K562 (cell line): ENCODE measurements at regions not wholly inside any gene's neighbourhood (a gene's known extent, or its start where the extent isn't known, plus 50 kb on each side); places are given as distances from the start of the nearest gene placed in this dataset.

Experiments used
- ATAC-seq: fragments of 200-7000 bp; cut with Tn5 transposase; 3 replicates; pipeline ENCODE4 v1.9.1; 2020; ENCODE audit warnings: moderate library complexity
- BruUV-seq: library from RNA; stranded (reverse); fragments of 400-500 nt; replicated peaks from 2 replicates; lab custom pipeline; 2021; lab: Mats Ljungman, UMichigan
- CTCF ChIA-PET: fragments of 300-600 bp; formaldehyde crosslinking; extraction: SDS; loops from one replicate; lab custom pipeline; 2021; ENCODE audit warnings: low intra/inter-chr PET ratio; lab: Yijun Ruan, JAX
- POLR2A ChIA-PET: fragments of 300-600, 350-650 bp; sonication (Branson Sonifier 250); formaldehyde crosslinking; extraction: SDS; loops from one replicate; lab custom pipeline; 2021; ENCODE audit warnings: antibody characterized with exemption, inconsistent platforms; lab: Yijun Ruan, JAX
- DNase-seq, 4 experiments: peaks; one replicate each; pipeline versions ENCODE4 v3.0.0 to v3.0.0-alpha.2; 2011 to 2018; ENCODE audit warnings: low spot score in 3 of 4, mixed read lengths in 3 of 4; ENCODE audit errors: extremely low read depth in 1 of 4
- FAIRE-seq: peaks from 2 replicates; lab custom pipeline; 2011; peaks lifted over from hg19 to GRCh38; lab: Jason Lieb, UNC
- H2AFZ ChIP-seq: 2 replicates; pipeline ENCODE4 v1.6.0; 2011; ENCODE audit warnings: low read depth, low read length, control low read depth, inconsistent platforms
- H3K27ac ChIP-seq: fragments of 200-600 bp; 3 replicates; pipeline ENCODE4 v1.8.0; 2011; ENCODE audit warnings: low read depth, mild to moderate bottlenecking, control low read depth, inconsistent platforms, low read length, moderate library complexity, mixed read lengths; ENCODE audit errors: extremely low read depth
- H3K27me3 ChIP-seq, 2 experiments: fragments of 300-600 bp in 1 of 2; 2 replicates in 1 of 2; 3 replicates in 1 of 2; pipeline versions ENCODE4 v1.6.0 to v1.8.0; 2011; ENCODE audit warnings: inconsistent platforms in 2 of 2, low read length in 2 of 2, mild to moderate bottlenecking in 1 of 2, mixed read lengths in 1 of 2, moderate library complexity in 1 of 2; ENCODE audit not compliant: control insufficient read depth in 2 of 2, insufficient read depth in 2 of 2
- H3K36me3 ChIP-seq: fragments of 300-600 bp; 3 replicates; pipeline ENCODE4 v1.8.0; 2011; ENCODE audit warnings: mild to moderate bottlenecking, low read length, inconsistent platforms; ENCODE audit not compliant: control insufficient read depth, insufficient read depth
- H3K4me1 ChIP-seq, 2 experiments: fragments of 200-600 bp in 1 of 2; replicated peaks in 1 of 2; 2 replicates in 1 of 2; 3 replicates in 1 of 2; pipeline versions ENCODE4 v1.5.1 to v1.8.0; 2011; ENCODE audit warnings: inconsistent platforms in 2 of 2, low read length in 2 of 2, mild to moderate bottlenecking in 1 of 2, mixed read lengths in 1 of 2, moderate library complexity in 1 of 2; ENCODE audit not compliant: control insufficient read depth in 2 of 2, insufficient read depth in 2 of 2
- H3K4me2 ChIP-seq: 2 replicates; pipeline ENCODE4 v1.6.1; 2011; ENCODE audit warnings: low read length, control low read depth, inconsistent platforms, mixed read lengths; ENCODE audit not compliant: insufficient read depth
- H3K4me3 ChIP-seq: fragments of 200-600 bp; sonication (generic), shearing (Covaris generic); 2 replicates; pipeline ENCODE4 v1.5.1; 2016; ENCODE audit warnings: control low read depth, inconsistent platforms
- H3K79me2 ChIP-seq: fragments of 200-600 bp; 3 replicates; pipeline ENCODE4 v1.8.0; 2011; ENCODE audit warnings: low read length, inconsistent platforms; ENCODE audit not compliant: control insufficient read depth, insufficient read depth
- H3K9ac ChIP-seq, 2 experiments: 2 replicates each; pipeline versions ENCODE4 v1.6.0 to v1.6.1; 2011; ENCODE audit warnings: low read depth in 2 of 2, low read length in 2 of 2, control low read depth in 1 of 2, inconsistent platforms in 1 of 2, mild to moderate bottlenecking in 1 of 2, mixed read lengths in 1 of 2; ENCODE audit not compliant: insufficient read depth in 1 of 2
- H3K9me1 ChIP-seq: one replicate; pipeline ENCODE4 v1.6.0; 2011; ENCODE audit warnings: inconsistent platforms, mild to moderate bottlenecking, low read length, moderate library complexity; ENCODE audit not compliant: control insufficient read depth, insufficient read depth
- H3K9me3 ChIP-seq: replicated peaks from 2 replicates; pipeline ENCODE4 v1.5.1; 2011; ENCODE audit warnings: low read depth, low read length, inconsistent platforms; ENCODE audit not compliant: control insufficient read depth, insufficient read depth
- H4K20me1 ChIP-seq: replicated peaks from 2 replicates; pipeline ENCODE4 v1.6.1; 2011; ENCODE audit warnings: low read length, inconsistent platforms, mixed read lengths; ENCODE audit not compliant: control insufficient read depth, insufficient read depth
- ARID1B ChIP-seq: fragments of 450-650 bp; IDR thresholded peaks from 2 replicates; pipeline ENCODE4 v1.6.1; 2016; ENCODE audit warnings: antibody characterized with exemption, mild to moderate bottlenecking, inconsistent platforms
- BRCA1 ChIP-seq, 2 experiments: fragments of 450-650 bp in 1 of 2; sonication (generic) in 1 of 2; formaldehyde crosslinking in 1 of 2; IDR thresholded peaks; 2 replicates each; pipeline versions ENCODE4 v1.5.0 to v1.6.1; 2017 to 2020; ENCODE audit warnings: mild to moderate bottlenecking in 1 of 2, missing genetic modification reagents in 1 of 2
- KDM4B ChIP-seq, 2 experiments: fragments of 450-650 bp in 1 of 2; sonication (generic) in 1 of 2; IDR thresholded peaks; 2 replicates each; pipeline ENCODE4 v1.6.1; 2016 to 2017; ENCODE audit warnings: borderline replicate concordance in 2 of 2, antibody characterized with exemption in 1 of 2, low read depth in 1 of 2, mild to moderate bottlenecking in 1 of 2
- NCOR1 ChIP-seq: fragments of 450-650 bp; IDR thresholded peaks from 2 replicates; pipeline ENCODE4 v1.6.1; 2016; ENCODE audit warnings: mild to moderate bottlenecking, moderate library complexity
- PHF20 ChIP-seq: fragments of 450-650 bp; IDR thresholded peaks from 2 replicates; pipeline ENCODE4 v1.6.1; 2018; ENCODE audit not compliant: partially characterized antibody
- PTBP1 ChIP-seq: fragments of 200-400 bp; formaldehyde crosslinking; IDR thresholded peaks from 2 replicates; pipeline ENCODE4 v1.6.1; 2017; ENCODE audit warnings: low read depth, low read length
- SREBF2 ChIP-seq: sonication (generic); formaldehyde crosslinking; IDR thresholded peaks from 2 replicates; pipeline ENCODE4 v1.4.0; 2020; ENCODE audit warnings: mild to moderate bottlenecking, missing genetic modification reagents
- ZNF12 ChIP-seq: sonication (generic); formaldehyde crosslinking; IDR thresholded peaks from 2 replicates; pipeline ENCODE4 v1.4.0; 2020; ENCODE audit warnings: mild to moderate bottlenecking, missing genetic modification reagents
- ZNF133 ChIP-seq: fragments of 250-450 bp; sonication (Bioruptor Pico); IDR thresholded peaks from 2 replicates; pipeline ENCODE4 v1.4.0; 2020; ENCODE audit warnings: mild to moderate bottlenecking
- ZNF140 ChIP-seq: fragments of 250-450 bp; sonication (Bioruptor Pico); IDR thresholded peaks from 2 replicates; pipeline ENCODE4 v1.8.0; 2021; ENCODE audit warnings: moderate library complexity, mild to moderate bottlenecking, inconsistent platforms
- ZNF583 ChIP-seq: fragments of 250-450 bp; sonication (Bioruptor Pico); IDR thresholded peaks from 2 replicates; pipeline ENCODE4 v1.4.0; 2020
- WGBS: fragments of 100-300 bp; shearing (Covaris generic); methylation state at CpG from one replicate; pipeline ENCODE4 v1.1.6; 2016; ENCODE audit warnings: low coverage, mixed read lengths; ENCODE audit not compliant: insufficient coverage; ENCODE audit errors: missing lambda C conversion rate; 5-methylcytosine and 5-hydroxymethylcytosine counted together
- in situ Hi-C: fragments of 300-500 bp; cut with MboI; formaldehyde crosslinking; loops from 4 replicates; pipeline ENCODE4 v1.15.0; 2018; ENCODE audit warnings: inconsistent platforms, mixed read lengths
- intact Hi-C: fragments of 100-400 bp; cut with micrococcal nuclease; formaldehyde crosslinking; loops from 2 replicates; pipeline ENCODE4 v1.14.2; 2022
- TF ChIP-seq, protein P1 (sequence below), 2 experiments: fragments of 450-650 bp in 1 of 2; IDR thresholded peaks; 2 replicates each; pipeline ENCODE4 v1.6.1; 2011 to 2017; ENCODE audit warnings: low read depth in 2 of 2, antibody characterized with exemption in 1 of 2, borderline replicate concordance in 1 of 2, low read length in 1 of 2, mild to moderate bottlenecking in 1 of 2, mixed read lengths in 1 of 2; ENCODE audit not compliant: control insufficient read depth in 1 of 2
- TF ChIP-seq, protein P2 (sequence below): fragments of 450-650 bp; IDR thresholded peaks from 2 replicates; pipeline ENCODE4 v1.6.1; 2018; ENCODE audit not compliant: partially characterized antibody
- TF ChIP-seq, protein P3 (sequence below): fragments of 150-350 bp; conservative IDR thresholded peaks from 2 replicates; pipeline ENCODE4 v1.6.1; 2014; ENCODE audit warnings: low read length

DNA sequence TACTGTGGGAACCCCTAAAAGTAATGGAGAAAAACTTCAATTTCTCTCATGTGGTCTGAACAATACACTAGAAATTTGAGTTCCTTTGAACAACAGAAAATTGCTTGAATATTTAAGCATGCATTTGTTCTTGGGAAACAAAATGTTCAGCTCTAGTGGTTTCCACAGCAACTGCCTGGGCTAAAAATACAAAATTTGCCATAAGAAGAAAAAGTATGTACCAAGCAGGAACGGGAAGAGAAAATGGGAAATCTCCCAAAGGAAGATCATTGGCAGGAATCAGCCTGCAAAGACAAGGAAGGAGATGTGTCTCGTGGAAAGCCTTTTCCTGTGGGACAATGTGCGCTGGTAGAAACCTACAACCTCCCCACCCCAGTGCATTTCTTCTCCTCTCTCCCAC, 119.0 kb upstream of the DPT start:
- in situ Hi-C loops (no loop called here), intact Hi-C loops (loop anchor here (10.0 kb wide), 1 partner anchor 503 kb away; no protein-coding TSS in a partner anchor)
- Histone ChIP-seq H3K27ac (no peak overlapping the region), H3K27me3 (no peaks in the 10 kb centered on the region; a peak in 2 of 5 replicates), H3K9me1 (no peaks in the 10 kb centered on the region), H3K79me2 (no peaks in the 10 kb centered on the region), H3K9me3 (no peaks in the 10 kb centered on the region), H3K9ac (no peak overlapping the region), H3K4me2 (no peak overlapping the region), H2AFZ (no peak overlapping the region), H3K4me3 (no peak overlapping the region), H4K20me1 (no peaks in the 10 kb centered on the region), H3K36me3 (no peaks in the 10 kb centered on the region), H3K4me1 (no peaks in the 10 kb centered on the region; a peak in 1 of 5 replicates)
- 0% methylated on average over 3 of the region's 3 CpGs for WGBS
- POLR2A ChIA-PET, result no interaction called here
- FAIRE-seq (no peak), ATAC-seq (no peak), DNase-seq (no peak)
- BruUV-seq, result no TSS peak
- CTCF ChIA-PET, result no interaction called here
- TF ChIP-seq SREBF2 (CRISPR knock-in tag) (no peak), ZNF583 (CRISPR knock-in tag) (no peak), KDM4B (IDR thresholded peaks at IDR 0.05; ENCODE audit: borderline replicate concordance in 2 of 2, low read depth in 1 of 2) (no peak), PTBP1 (no peak), ARID1B (no peak), ZNF140 (CRISPR knock-in tag) (no peak), NCOR1 (no peak), PHF20 (no peak), BRCA1 (IDR thresholded peaks at IDR 0.05) (no peak), BRCA1 (CRISPR knock-in tag; IDR thresholded peaks at IDR 0.05) (no peak), ZNF12 (CRISPR knock-in tag) (no peak), ZNF133 (CRISPR knock-in tag) (no peak)
- TF ChIP-seq, protein P1, sequence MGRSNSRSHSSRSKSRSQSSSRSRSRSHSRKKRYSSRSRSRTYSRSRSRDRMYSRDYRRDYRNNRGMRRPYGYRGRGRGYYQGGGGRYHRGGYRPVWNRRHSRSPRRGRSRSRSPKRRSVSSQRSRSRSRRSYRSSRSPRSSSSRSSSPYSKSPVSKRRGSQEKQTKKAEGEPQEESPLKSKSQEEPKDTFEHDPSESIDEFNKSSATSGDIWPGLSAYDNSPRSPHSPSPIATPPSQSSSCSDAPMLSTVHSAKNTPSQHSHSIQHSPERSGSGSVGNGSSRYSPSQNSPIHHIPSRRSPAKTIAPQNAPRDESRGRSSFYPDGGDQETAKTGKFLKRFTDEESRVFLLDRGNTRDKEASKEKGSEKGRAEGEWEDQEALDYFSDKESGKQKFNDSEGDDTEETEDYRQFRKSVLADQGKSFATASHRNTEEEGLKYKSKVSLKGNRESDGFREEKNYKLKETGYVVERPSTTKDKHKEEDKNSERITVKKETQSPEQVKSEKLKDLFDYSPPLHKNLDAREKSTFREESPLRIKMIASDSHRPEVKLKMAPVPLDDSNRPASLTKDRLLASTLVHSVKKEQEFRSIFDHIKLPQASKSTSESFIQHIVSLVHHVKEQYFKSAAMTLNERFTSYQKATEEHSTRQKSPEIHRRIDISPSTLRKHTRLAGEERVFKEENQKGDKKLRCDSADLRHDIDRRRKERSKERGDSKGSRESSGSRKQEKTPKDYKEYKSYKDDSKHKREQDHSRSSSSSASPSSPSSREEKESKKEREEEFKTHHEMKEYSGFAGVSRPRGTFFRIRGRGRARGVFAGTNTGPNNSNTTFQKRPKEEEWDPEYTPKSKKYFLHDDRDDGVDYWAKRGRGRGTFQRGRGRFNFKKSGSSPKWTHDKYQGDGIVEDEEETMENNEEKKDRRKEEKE (IDR thresholded peaks at IDR 0.05; ENCODE audit: borderline replicate concordance in 1 of 2, control insufficient read depth in 1 of 2, low read depth in 2 of 2, low read length in 1 of 2), result no peak
- TF ChIP-seq, protein P2, sequence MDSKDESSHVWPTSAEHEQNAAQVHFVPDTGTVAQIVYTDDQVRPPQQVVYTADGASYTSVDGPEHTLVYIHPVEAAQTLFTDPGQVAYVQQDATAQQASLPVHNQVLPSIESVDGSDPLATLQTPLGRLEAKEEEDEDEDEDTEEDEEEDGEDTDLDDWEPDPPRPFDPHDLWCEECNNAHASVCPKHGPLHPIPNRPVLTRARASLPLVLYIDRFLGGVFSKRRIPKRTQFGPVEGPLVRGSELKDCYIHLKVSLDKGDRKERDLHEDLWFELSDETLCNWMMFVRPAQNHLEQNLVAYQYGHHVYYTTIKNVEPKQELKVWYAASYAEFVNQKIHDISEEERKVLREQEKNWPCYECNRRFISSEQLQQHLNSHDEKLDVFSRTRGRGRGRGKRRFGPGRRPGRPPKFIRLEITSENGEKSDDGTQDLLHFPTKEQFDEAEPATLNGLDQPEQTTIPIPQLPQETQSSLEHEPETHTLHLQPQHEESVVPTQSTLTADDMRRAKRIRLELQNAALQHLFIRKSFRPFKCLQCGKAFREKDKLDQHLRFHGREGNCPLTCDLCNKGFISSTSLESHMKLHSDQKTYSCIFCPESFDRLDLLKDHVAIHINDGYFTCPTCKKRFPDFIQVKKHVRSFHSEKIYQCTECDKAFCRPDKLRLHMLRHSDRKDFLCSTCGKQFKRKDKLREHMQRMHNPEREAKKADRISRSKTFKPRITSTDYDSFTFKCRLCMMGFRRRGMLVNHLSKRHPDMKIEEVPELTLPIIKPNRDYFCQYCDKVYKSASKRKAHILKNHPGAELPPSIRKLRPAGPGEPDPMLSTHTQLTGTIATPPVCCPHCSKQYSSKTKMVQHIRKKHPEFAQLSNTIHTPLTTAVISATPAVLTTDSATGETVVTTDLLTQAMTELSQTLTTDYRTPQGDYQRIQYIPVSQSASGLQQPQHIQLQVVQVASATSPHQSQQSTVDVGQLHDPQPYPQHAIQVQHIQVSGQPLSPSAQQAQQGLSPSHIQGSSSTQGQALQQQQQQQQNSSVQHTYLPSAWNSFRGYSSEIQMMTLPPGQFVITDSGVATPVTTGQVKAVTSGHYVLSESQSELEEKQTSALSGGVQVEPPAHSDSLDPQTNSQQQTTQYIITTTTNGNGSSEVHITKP, result no peak
- TF ChIP-seq, protein P3, sequence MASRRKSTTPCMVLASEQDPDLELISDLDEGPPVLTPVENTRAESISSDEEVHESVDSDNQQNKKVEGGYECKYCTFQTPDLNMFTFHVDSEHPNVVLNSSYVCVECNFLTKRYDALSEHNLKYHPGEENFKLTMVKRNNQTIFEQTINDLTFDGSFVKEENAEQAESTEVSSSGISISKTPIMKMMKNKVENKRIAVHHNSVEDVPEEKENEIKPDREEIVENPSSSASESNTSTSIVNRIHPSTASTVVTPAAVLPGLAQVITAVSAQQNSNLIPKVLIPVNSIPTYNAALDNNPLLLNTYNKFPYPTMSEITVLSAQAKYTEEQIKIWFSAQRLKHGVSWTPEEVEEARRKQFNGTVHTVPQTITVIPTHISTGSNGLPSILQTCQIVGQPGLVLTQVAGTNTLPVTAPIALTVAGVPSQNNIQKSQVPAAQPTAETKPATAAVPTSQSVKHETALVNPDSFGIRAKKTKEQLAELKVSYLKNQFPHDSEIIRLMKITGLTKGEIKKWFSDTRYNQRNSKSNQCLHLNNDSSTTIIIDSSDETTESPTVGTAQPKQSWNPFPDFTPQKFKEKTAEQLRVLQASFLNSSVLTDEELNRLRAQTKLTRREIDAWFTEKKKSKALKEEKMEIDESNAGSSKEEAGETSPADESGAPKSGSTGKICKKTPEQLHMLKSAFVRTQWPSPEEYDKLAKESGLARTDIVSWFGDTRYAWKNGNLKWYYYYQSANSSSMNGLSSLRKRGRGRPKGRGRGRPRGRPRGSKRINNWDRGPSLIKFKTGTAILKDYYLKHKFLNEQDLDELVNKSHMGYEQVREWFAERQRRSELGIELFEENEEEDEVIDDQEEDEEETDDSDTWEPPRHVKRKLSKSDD, result no peak
